ENCODE measurements at regions not wholly inside any gene's neighbourhood (a gene's known extent, or its start where the extent isn't known, plus 50 kb on each side); places are given as distances from the start of the nearest gene placed in this dataset.
"Not testable (repeated sequence)": the region's sequence is repeated elsewhere in the genome, so short reads cannot be mapped to it uniquely, and the experiment has no call there.

GRCh38 chrX:7514871-7515599 lies 327.9 kb upstream of the VCX start:
- no peak for DNase-seq

GRCh38 chrX:7512845-7513244 lies 330.1 kb upstream of the VCX start:
- DNase-seq, result no peak

DNA sequence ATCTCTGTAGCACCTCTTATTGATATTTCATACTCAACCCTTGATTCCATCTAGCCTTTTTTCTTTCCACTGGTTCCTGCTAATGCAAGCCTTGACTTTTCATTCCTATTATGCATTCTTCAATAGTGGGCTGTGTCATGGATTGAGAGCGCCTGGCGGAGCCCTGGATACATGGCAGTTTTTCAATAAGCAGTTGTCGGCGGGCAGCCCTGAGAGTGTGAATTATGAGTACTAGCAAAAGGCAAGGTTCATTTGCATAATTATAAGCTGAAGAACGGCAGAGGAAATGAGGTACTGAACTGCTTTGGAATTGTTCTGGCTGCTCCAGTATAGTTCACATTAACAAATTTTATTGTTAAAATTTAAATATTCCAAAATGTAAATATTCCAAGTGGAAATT lies 339.7 kb upstream of the VCX start:
- DNase-seq, result no peak

- DNase-seq, result no peak
Measured at GRCh38 chrX:7500386-7500785, 342.6 kb upstream of the VCX start.

DNA sequence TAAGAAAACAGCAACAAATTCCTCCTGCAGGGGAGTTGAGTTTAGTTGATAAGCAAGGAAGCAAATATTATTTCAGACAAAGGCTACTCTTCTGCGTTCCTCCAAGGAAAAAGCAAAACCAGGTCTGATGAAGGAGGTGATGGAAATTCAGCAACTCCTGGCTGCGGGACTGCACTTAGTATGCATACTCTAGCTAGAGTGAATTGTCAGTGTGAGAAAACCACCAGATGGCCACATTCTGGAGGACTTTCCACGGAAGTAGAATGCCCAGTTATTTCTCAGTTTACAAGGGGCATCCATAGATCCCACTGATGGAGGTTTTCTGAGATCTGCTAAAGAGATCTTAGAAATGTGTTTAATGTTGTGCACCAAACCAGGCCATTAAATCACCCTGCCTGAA lies 338.6 kb upstream of the PUDP start:
- DNase-seq, result no peak

GRCh38 chrX:7485061-7485460 lies 337.1 kb upstream of the PUDP start:
- no peak for DNase-seq

GRCh38 chrX:7480721-7481120 lies 332.8 kb upstream of the PUDP start:
- no peak for DNase-seq

DNA sequence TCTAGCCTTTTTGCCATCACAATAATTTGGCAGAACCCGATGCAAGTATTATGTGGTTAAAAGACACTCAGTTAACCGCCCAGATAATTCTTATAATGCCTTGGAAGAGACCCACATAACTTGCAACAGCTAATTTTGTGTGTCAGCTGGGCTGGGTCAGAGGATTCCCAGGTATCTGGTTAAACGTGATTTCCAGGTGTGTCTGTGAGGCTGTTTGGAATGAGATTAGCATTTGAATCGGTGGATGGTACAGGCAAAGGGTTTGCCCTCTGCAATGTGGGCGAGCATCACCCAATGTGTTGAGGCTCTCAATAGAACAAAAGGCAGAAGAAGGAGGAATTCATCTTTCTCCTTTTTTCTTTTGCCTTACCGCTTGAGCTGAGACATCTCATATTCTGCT lies 314.2 kb upstream of the PUDP start:
- no peak for DNase-seq

GRCh38 chrX:7461051-7461450 lies 313.1 kb upstream of the PUDP start:
- DNase-seq, result not testable (repeated sequence)

- peak; percentile 5 for DNase-seq
Measured at GRCh38 chrX:7447801-7448499, 300.0 kb upstream of the PUDP start.

DNA sequence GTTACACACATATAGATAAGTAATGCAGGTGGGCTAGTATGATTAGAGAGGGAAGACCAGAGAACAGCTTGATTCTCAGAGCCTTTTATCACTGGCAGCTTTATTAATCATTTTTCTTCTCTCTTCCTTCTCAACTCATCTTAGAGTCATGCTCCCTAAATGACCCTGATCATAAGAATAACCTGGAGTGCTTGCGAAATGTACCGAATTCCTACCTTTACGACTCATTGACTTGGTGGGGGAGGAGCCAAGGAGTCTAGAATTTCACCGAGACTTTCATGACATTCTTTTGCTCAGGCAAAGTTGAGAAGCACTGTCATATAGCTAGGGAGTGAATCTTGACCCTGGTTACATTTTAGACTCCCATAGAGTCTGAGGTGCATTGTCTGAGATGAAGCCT lies 298.9 kb upstream of the PUDP start:
- DNase-seq, result no peak

DNA sequence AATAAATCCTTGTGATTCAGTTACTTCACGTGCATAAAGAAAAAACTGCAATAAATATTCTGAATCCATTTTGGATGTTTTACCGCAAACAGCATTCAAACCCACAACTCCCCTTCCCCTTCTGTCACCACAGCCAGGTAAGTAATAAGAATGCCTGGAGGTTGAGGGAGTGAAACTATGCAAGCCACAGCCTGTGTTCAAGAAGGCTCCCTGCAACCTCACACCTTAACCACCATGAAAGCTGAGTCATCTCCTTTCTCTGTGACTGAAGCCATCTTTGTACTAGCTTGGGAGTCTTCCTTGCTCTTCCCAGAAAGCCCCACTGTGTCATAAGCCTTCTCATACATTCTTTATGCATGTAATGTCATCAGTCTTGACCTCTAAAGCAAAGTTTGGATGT lies 297.0 kb upstream of the PUDP start:
- peak; percentile 25 for DNase-seq

DNA sequence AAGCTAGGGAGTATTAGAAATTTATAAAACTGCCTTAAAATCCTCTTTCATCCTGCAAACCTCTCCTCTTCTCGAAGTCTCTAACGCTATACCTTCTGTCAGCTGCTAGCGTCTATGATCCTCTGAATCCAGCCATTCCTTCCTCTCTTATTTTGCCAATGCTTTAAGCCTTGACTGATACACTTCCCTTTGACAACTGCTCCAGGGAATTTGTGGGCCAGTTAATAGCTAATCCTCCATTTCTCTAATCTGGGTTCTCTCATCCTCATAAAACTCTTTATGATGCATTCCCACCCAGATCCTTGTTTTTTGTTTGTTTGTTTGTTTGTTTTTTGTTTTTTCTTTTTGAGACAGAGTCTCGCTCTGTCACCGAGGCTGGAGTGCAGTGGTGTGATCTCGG lies 293.6 kb upstream of the PUDP start:
- no peak for DNase-seq

GRCh38 chrX:7435822-7436221 lies 287.9 kb upstream of the PUDP start:
- no peak for DNase-seq

DNA sequence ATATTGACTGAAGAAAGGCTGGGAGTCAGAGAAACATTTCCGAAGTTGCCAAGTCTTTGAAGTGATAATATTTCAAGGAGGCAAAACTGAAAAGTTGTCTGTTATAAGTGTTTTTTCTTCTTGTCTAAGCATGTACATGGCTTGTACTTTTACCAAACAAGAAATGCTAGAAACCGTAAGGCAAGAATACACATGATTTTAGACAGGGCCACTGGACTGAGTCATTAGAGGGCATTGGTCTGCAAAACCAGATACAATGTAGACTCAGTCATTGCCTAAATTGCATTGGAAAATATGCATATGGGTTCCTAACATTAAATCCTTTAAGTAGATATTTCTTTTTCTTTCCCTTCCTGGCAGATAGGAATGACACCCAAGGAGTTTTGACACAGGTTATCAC lies 284.9 kb upstream of the PUDP start:
- DNase-seq, result no peak

GRCh38 chrX:7420717-7421116 lies 272.8 kb upstream of the PUDP start:
- no peak for DNase-seq

DNA sequence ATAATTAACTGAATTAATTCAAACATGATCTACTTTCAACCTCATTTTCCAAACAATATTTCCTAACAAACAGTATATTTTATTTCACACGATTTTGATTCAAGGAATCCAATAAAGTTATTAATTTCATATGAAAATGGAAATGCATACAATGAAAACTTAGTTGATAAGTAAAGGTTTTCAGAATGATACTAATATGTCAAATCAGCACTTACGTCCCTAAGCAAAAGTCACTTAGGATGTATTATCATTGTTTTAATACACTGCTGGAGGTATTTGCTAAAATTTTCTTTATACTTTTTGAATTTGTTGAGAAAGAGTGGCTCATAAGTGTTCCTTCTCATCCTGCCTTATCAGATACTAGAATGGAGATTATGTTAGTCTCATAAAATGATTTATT lies 266.8 kb upstream of the PUDP start:
- DNase-seq, result no peak

DNA sequence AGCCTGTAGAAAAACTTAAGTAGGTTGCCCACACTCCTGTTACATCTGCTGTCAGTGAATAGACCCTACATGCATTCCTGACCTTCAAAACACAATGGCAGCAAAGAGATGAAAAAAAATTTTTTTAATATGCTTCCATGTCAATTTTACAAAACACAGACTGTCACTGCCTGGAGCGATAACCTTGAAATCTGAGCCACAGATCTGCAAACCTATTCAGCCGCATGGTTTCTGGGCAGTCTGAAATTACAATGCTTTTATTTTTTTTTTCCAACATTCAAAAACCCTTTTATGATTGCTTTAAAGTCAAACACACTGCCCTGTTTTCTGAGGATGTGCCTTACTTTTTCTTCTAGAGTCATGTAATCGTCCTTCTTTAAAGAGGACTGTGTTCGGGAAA lies 264.9 kb upstream of the PUDP start:
- no peak for DNase-seq

DNA sequence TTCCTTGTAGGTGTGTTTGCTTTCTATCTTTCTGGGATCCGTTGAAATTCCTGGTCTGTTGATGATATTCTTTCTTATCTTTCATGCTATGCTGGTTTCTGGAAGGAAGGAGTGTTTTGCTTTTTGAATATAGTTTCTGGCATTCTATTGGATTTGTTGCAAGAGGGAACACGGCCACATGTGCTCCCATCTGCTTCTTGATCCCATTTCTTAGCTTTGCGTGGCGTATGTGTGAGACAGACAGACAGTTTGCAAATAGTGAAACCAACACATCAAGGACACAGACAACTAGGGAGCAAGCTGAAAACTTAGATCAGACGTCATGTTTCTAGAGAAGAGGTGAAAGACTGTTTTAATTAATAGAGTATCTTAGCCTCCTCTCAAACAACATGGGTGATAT lies 261.9 kb upstream of the PUDP start:
- no peak for DNase-seq

DNA sequence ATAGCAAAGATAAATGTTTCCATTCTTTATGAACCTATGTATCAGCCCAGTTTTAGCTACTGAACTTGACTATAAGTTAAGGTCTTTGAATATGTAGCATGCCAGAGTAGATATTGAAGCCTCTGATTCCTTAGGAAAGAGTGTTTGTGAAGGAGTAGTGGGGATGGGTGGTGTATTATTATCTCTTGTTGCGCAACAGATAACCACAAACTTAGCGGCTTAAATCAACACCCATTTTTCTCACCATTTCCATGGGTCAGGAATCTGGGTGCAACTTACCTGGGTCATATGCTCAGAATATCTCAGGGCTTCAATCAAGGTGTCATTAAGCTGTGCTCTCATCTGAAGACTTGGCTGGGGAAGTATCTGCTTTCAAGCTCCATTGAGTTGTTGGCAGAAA lies 251.4 kb upstream of the PUDP start:
- no peak for DNase-seq

DNA sequence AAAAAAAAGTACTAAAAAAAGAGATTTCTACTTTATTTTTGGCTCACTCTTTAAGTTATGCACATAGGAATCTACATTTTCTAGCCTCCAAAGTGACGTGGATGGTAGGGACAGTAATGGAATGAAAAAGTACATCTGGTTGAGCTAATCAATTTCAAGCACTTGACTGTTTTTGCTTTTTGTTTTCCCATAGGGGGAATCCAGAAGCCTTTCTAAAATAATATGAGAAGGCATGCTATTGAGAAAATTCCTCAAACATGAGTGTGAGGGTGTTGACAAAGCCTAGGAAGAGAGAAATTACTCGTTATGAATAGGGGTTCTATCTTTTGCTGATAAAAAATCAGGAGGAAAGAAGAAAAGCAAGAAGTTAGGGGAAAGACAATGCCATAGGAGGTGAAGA lies 242.5 kb upstream of the PUDP start:
- DNase-seq, result no peak

DNA sequence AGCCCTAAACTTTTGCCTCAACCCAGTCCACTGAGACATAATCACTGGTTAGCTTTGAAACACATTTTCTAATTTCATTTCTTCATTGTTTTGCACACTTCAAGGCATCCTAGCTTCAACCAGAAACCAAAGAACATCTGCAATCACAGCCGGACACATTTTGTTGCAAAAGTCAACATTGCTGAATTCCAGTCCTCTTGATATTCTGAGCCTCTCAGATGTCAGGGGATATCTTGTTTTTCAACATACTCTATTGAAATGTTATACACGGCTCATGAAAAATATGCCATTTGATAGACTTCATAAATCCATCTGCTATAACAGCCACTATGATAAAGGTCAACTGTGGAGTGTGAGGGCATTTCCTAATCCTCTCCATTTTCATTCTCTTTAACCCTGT lies 241.6 kb upstream of the PUDP start:
- no peak for DNase-seq

GRCh38 chrX:7385131-7385530 lies 237.2 kb upstream of the PUDP start:
- no peak for DNase-seq

DNA sequence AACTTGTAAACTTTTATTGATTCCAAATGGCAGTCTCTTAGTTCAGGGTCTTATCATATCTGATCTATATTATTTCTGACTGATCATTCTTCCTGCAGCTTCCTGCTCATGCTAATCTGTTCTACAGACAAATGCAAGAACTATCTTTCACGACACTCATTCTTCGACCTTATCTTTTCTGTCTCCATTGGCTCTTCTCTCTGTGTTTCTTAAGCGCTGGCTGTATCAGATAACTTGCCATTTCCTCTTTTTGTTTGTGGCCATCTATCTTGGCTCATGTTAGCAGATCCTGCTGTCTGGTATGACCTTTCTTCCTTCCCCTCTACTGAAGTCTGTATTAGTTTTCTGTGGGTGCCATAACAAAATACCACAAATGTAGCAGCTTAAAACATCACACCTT lies 230.5 kb upstream of the PUDP start:
- no peak for DNase-seq
